Fibroblast of skin of right biceps (primary cell): ENCODE measurements at regions not wholly inside any gene's neighbourhood (a gene's known extent, or its start where the extent isn't known, plus 50 kb on each side); places are given as distances from the start of the nearest gene placed in this dataset.

Experiments
- DNase-seq: peaks from one replicate; pipeline ENCODE4 v3.0.0-alpha.2; 2013

DNA sequence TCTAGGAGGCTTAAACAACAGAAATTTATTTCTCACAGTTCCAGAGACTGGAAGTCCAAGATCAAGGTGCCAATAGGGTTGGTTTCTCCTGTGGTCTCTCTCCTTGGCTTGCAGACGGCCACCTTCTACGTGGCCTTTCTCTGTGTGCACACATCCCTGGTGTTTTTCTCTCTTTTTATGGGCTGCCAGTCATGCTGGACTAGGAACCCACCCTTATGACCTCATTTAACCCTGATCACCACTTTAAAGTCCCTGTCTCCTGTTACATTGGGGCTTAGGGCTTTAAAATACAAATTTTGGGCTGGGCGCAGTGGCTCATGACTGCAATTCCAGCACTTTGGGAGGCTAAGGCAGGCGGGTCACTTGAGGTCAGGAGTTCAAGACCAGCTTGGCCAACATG is 157.1 kb downstream of the TLE1 start:
- no peak for DNase-seq

DNA sequence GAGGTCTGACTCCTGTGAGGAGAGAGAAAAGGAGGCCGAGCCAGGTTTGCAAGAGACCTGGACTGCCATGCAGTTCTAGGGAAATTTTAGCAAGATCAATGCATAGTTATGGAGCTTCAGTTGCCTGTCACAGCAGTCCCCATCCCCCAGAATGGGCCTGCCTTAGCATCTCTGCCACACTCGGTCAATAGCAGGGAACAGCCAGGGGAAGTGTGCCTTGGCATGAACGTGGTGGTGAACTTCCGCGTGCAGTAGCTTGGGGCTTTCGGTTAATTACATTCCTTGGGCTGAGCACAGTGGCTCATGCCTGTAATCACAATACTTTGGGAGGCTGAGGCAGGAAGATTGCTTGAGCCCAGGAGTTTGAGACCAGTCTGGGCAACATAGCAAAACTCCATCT is 157.8 kb downstream of the TLE1 start:
- no peak for DNase-seq

GRCh38 chr9:81530846-81531245 is 158.5 kb downstream of the TLE1 start:
- DNase-seq = no peak

- no peak for DNase-seq
These were observed 159.0 kb downstream of the TLE1 start for GRCh38 chr9:81530310-81530810.

DNA sequence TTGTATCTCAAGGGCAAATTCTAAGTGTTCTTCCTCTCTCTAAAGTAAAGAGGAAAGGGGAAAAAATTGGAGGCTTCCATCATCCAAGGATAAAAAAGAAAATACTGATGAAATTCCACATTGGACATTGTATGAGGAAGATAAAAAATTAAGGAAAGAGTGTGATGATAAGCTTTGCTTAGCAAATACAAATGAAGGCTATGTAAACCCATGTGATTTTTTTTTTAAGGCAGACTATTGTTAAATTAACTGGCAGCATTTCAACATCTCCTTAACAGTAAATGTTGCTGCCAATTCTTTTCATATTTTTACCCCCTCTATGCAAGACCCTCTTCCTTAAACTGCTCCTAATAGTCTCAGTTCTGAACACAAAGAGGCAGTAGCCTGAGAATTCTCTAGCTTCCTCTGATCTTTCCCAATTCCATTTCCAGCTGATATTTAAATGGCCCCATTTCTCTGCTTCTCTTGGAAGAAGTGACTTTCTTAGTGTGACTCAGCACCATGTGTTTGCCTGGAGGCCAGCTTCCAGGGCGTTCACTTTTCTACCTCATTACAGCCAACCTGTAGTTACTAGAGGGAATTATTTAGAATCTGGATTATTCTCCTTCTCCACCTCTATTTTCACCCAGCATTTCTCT is 159.7 kb downstream of the TLE1 start:
- peak; percentile 35 for DNase-seq

DNA sequence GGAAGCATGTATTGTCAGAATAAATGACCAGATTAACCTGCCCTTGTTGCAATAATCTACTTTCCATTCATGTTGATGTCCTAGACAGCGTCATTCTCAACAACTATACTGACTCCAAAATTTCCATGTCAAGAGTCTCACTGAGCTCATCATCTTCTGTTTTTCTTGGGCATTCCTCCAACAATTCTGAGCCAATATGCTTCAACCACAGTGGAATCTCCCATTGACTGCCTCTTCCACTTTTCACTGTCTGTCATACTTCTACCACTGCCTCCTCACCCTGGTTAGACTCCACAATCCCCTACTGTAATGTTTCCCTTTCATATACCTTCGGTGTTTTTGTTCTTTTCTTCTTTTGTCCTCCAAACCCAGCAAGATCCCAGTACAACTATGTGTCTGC is 162.8 kb downstream of the TLE1 start:
- DNase-seq = peak; percentile 90

DNA sequence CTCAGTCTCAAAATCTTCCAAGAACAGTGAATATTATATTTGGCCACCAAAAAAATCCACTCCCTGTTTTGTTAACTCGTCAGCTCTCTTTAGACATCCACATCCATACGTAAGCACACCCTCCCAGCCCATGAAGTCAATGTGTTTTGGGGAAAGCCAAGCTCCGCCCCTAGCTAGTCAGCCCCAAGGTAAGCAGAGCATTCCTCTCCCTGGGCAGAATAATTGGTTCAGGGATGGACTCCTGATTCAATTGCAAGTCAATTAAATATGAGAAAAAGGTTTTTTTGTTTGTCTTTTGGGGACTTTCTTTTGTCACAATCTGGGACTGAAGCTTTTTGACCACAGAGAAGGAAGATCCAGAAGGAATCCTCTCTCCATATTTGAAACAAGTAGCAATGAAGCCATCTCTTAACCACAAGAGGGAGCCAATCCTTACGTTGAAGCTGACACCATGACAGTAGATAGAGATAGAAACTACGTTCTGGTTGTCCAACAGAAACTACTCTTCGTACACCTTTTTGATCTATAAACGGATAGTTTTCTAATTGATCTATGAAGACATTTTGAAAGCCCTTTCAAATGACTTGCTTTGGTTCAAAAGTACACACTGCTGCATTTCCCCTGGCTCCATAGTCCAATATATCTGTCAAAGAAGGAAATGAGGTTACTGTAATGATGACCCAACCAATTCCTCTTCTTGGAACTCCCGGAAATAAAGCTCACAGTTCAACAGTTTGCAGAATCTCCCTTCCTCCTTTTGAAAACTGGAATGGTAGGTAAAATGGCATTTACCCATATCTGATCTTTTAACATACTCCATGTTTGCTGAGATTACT is 166.4 kb downstream of the TLE1 start:
- peak; percentile 59 for DNase-seq

DNA sequence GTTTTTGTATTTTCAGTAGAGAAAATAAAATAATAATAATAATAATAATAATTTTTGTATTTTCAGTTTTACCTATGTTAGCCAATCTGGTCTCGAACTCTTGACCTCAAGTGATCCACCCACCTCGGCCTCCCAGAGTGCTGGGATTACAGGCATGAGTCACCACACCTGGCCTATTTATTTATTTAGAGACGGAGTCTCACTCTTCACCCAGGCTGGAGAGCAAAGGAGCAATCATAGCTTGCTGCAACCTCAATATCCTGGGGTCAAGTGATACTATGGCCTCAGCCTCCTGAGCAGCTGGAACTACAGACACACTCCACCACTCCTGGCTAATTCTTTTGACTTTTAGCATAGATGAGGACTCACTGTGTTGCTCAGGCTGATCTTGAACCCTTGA is 167.5 kb downstream of the TLE1 start:
- DNase-seq = no peak

DNA sequence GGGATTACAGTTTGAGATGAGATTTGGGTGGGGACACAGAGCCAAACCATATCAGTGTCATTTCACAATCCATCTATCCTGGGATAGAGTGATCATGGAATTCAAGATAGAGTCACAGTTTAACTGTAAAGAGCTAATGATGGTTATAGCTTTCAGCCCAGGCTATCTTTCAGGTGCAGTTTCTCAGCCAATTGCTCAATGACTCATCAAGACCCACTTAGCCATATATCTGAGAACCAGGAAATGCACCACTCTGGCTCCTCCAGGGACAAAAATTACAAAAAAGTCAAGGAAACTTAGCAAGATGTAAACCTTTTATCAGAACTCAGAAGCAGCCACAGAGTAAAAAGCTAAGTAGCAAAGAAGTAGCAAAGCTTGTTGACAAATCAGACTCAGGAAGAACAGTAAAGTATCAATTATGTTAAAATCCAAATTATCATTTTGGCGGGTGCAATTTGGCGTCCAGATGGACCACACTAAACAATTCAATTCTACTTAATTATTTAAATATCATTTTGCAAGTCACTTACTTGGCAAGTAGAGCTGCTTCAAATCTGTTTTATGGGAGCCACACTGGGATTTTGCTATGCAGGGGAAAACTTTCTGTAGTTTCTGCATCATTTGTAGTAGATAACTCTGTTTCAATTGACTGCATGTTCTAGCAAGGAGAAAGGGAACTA is 169.4 kb downstream of the TLE1 start:
- DNase-seq = no peak

DNA sequence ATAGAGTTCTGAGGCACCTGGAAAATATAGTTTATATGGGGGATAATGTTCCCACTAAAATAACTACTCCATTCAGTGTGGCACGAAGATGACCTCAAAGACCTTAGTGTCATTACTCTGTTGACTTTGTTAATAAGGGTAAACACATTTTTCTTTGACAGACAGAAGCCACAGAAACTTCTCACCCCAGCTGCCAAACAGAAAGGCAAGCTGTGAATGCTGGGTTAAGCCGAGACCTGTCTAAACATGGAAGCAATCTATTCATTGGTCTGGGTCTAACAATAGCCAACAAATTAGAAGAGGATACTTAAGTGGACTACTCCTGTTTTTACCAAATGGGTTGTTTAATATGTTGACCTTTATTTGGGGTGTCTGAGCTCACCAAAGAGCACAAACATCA is 171.4 kb downstream of the TLE1 start:
- DNase-seq = no peak

- DNase-seq = no peak
These were observed 176.3 kb downstream of the TLE1 start for GRCh38 chr9:81513059-81513458.

DNA sequence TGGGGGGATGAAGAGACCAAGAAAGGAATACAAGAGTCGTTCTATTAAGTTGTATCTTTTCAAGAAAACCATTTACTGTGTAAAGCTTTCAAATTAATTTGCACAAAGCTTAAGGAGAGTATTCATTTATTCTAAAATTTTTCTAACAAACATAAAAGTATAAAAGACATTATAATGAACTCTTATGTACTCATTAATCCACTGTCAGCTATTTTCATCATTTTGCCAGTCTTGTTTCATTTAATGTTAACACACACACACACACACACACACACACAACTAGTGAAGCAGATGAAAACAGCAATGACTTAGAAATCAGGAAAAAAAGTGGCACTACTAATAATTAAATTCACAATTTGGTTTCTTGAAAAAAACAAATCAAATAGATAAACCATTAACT is 176.7 kb downstream of the TLE1 start:
- DNase-seq = no peak

- no peak for DNase-seq
These were observed 180.9 kb downstream of the TLE1 start for GRCh38 chr9:81508476-81508875.

DNA sequence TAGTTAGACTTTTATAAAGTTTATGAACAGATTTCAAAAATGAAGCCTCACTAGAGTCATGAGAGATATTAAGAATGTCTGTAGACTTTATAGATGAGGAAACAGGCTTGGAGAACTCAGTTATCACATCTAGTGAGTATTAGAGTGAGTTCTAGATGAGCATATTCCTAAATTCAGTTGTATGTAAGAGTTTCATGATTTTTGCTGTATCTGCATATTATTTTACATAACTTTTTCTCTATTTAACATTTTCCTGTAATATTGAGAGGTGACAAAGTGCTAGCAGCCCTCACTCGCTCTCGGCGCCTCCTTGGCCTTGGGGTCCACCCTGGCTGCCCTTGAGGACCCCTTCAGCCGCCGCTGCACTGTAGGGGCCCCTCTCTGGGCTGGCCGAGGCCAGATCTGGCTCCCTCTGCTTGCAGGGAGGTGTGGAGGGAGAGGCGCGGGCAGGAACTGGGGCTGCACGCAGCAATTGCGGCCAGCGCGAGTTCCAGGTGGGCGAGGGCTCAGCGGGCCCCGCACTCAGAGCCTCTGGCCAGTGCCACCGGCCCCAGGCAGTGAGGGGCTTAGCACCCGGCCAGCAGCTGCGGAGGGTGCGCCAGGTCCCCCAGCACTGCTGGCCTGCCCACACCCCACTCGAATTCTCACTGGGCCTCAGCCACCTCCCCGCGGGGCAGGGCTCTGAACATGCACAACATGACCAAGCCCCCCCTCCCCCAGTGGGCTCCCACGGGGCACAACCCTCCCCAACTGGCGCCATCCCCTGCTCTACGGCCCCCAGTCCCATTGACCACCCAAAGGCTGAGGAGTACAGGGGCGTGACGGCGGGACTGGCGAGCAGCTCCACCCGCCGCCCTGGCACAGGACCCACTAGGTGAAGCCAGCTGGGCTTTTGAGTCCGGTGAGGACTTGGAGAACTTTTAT is 182.1 kb downstream of the TLE1 start:
- no peak for DNase-seq

GRCh38 chr9:81499594-81499993 is 189.8 kb downstream of the TLE1 start:
- no peak for DNase-seq

GRCh38 chr9:81499021-81499454 is 190.3 kb downstream of the TLE1 start:
- peak; percentile 86 for DNase-seq

- no peak for DNase-seq
These were observed 190.8 kb downstream of the TLE1 start for GRCh38 chr9:81498576-81498975.

DNA sequence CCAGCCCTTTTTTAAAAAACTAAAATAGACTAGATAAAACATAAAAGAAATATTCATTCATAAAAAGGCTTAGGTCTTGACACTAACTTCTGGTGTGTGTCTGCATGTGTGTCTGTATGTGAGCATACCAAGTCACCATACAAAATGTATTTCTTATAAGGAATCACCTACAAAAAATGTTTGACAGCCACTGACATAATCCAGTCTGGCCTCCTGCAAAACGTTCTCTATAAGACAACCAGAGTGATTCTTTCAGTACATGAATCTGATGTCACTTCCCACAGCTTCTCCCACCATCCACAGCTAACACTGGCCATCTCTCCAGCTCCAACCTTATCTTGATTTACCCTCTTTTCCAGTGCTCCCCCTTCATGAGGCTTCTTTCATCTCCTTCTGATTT is 192.3 kb downstream of the TLE1 start:
- peak; percentile 73 for DNase-seq

DNA sequence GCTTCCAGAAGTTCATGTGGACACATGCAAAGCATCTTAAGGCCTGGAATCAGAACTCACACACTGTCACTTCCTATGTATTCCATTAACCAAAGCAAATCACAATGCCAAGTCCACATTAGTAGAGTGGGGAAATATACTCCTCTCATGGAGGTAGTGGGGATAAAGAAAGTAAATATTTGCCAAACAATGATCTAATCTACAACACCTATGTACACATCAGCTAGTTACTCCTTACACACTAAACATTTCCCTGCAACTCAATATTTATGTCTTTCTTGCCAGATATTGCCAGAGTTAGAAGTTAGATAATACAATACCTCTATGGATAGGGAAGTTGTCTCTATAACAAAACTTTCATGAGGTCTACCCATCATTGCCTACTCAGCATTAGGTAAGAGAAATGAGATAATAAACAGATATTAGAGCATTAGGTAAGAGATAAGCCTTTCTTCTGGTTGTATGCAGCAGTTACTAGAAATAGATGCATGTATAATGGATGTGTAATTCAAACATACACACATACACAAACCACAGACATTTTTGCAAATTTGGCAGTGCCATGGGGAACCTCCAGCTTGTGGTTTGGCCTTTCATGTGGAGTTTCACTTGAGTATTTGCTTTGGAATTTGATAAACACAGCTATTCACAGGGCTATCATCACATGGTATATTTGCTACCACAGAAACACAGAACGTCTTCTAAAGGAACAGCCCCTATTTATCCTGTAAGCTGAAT is 196.5 kb downstream of the TLE1 start:
- DNase-seq = peak; percentile 99

GRCh38 chr9:81490605-81491331 is 198.6 kb downstream of the TLE1 start:
- DNase-seq = peak; percentile 70

DNA sequence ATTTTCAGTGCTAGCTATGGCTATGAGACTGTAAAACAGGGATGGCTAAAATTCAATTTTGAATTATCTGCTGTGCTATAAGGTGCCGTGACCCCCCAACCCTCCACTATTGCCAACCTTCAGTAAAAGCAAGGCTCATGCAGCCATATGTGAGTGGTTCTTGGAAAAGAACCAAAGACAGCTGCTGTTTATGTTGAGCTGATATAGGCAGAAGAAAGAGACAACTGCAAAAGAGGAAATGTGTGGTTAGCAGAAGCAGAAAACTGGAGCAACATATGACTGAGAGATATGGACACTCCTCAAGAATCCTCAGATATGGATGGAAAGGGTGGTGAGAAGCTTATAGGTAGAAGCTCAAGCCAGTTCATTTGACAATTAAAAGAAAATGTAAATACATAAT is 200.3 kb downstream of the TLE1 start:
- peak; percentile 26 for DNase-seq
